Panc1 (cell line): ENCODE measurements at regions not wholly inside any gene's neighbourhood (a gene's known extent, or its start where the extent isn't known, plus 50 kb on each side); places are given as distances from the start of the nearest gene placed in this dataset.

Experiments used
- ATAC-seq: fragments of 200-7000 bp; cut with Tn5 transposase; 2 replicates; pipeline ENCODE4 v1.9.1; 2020; ENCODE audit warnings: mild to moderate bottlenecking, moderate library complexity
- BruUV-seq: library from RNA; stranded (reverse); fragments of 400-500 nt; replicated peaks from 2 replicates; lab custom pipeline; 2021; lab: Mats Ljungman, UMichigan
- CTCF ChIA-PET: fragments of 300-600 bp; sonication (Branson Sonifier 250); formaldehyde crosslinking; loops from one replicate; lab custom pipeline; 2022; ENCODE audit warnings: antibody characterized with exemption; lab: Charles Lee
- POLR2A ChIA-PET: fragments of 300-600 bp; sonication (Branson Sonifier 250); formaldehyde crosslinking; loops from one replicate; lab custom pipeline; 2022; ENCODE audit warnings: antibody characterized with exemption; lab: Charles Lee
- DNase-seq: peaks from one replicate; pipeline ENCODE4 v3.0.0-alpha.2; 2010; ENCODE audit warnings: low read depth, low spot score
- H3K27ac ChIP-seq: 2 replicates; pipeline ENCODE4 v1.5.1; 2011; ENCODE audit warnings: mild to moderate bottlenecking, low read length, inconsistent platforms
- H3K27me3 ChIP-seq: fragments of 200-500 bp; sonication (Bioruptor generic); 2 replicates; pipeline ENCODE4 v1.6.0; 2014; ENCODE audit warnings: low read length, inconsistent platforms; ENCODE audit not compliant: control insufficient read depth, insufficient read depth
- H3K36me3 ChIP-seq: fragments of 200-500 bp; sonication (Bioruptor generic); 2 replicates; pipeline ENCODE4 v1.5.1; 2014; ENCODE audit warnings: inconsistent platforms, mild to moderate bottlenecking, low read length, moderate library complexity; ENCODE audit not compliant: control insufficient read depth, insufficient read depth
- H3K4me1 ChIP-seq: 2 replicates; pipeline ENCODE4 v1.5.1; 2011; ENCODE audit warnings: inconsistent platforms, mild to moderate bottlenecking, low read length, moderate library complexity; ENCODE audit not compliant: control insufficient read depth, insufficient read depth
- H3K4me3 ChIP-seq, 2 experiments: 2 replicates each; pipeline ENCODE4 v1.5.1; 2011 to 2012; ENCODE audit warnings: low read depth in 2 of 2, low read length in 2 of 2, mild to moderate bottlenecking in 2 of 2, inconsistent platforms in 1 of 2, moderate library complexity in 1 of 2
- H3K9me3 ChIP-seq: fragments of 200-500 bp; sonication (Bioruptor generic); 2 replicates; pipeline ENCODE4 v1.5.1; 2014; ENCODE audit warnings: low read depth, mild to moderate bottlenecking, inconsistent platforms, low read length, moderate library complexity; ENCODE audit not compliant: control insufficient read depth, insufficient read depth
- POLR2AphosphoS5 ChIP-seq: IDR thresholded peaks from 2 replicates; pipeline ENCODE4 v1.6.1; 2012; ENCODE audit warnings: mild to moderate bottlenecking, low read depth, low read length, moderate library complexity
- SIN3A ChIP-seq: IDR thresholded peaks from 2 replicates; pipeline ENCODE4 v1.6.1; 2012; ENCODE audit warnings: low read depth, mild to moderate bottlenecking, low read length, moderate library complexity, borderline replicate concordance; ENCODE audit not compliant: insufficient read depth
- TCF7L2 ChIP-seq: IDR thresholded peaks from 2 replicates; pipeline ENCODE4 v1.6.1; 2011; ENCODE audit warnings: mild to moderate bottlenecking, low read depth, low read length, inconsistent platforms
- in situ Hi-C: cut with HindIII; loops from 2 replicates; pipeline ENCODE4 v1.10.0; 2016; ENCODE audit warnings: low sequenced_read_pairs, low pct_unique_long_range_greater_than_20kb
- intact Hi-C: fragments of 100-400 bp; cut with micrococcal nuclease; formaldehyde crosslinking; loops from one replicate; pipeline ENCODE4 v1.10.0; 2022; ENCODE audit not compliant: unreplicated experiment
- TF ChIP-seq, protein P1 (sequence below), 2 experiments: IDR thresholded peaks; 2 replicates each; pipeline ENCODE4 v1.6.1; 2011 to 2012; ENCODE audit warnings: low read depth in 2 of 2, control low read depth in 1 of 2, low read length in 1 of 2, mild to moderate bottlenecking in 1 of 2, moderate library complexity in 1 of 2; ENCODE audit not compliant: insufficient read depth in 1 of 2
- TF ChIP-seq, protein P2 (sequence below): fragments of 450-650 bp; IDR thresholded peaks from 2 replicates; pipeline ENCODE4 v1.5.1; 2017; ENCODE audit warnings: mild to moderate bottlenecking

DNA sequence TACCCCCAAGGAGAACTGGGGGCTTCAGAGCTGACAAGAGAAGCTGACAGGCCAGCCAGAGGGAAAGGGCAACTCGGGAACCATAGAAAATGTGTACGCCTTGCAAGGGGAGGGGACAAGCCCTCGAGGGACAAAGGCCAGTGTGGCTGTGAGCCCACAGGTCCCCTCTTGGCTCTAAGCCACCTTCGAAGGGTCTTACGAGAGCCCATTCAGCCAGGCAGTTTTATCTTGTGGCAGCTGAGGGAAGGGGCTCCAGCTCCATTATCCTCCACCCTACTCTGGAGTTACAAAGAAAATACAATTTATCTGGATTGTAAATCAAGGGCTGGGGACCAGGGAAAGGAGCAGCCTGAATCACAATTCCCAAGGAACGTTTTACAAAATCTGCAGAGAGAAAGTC, 159.5 kb upstream of the ZMIZ1 start:
- H3K4me3 ChIP-seq = no peak overlapping the region
- in situ Hi-C loops (no loop called here), intact Hi-C loops (no loop called here)
- TF ChIP-seq, protein P1, sequence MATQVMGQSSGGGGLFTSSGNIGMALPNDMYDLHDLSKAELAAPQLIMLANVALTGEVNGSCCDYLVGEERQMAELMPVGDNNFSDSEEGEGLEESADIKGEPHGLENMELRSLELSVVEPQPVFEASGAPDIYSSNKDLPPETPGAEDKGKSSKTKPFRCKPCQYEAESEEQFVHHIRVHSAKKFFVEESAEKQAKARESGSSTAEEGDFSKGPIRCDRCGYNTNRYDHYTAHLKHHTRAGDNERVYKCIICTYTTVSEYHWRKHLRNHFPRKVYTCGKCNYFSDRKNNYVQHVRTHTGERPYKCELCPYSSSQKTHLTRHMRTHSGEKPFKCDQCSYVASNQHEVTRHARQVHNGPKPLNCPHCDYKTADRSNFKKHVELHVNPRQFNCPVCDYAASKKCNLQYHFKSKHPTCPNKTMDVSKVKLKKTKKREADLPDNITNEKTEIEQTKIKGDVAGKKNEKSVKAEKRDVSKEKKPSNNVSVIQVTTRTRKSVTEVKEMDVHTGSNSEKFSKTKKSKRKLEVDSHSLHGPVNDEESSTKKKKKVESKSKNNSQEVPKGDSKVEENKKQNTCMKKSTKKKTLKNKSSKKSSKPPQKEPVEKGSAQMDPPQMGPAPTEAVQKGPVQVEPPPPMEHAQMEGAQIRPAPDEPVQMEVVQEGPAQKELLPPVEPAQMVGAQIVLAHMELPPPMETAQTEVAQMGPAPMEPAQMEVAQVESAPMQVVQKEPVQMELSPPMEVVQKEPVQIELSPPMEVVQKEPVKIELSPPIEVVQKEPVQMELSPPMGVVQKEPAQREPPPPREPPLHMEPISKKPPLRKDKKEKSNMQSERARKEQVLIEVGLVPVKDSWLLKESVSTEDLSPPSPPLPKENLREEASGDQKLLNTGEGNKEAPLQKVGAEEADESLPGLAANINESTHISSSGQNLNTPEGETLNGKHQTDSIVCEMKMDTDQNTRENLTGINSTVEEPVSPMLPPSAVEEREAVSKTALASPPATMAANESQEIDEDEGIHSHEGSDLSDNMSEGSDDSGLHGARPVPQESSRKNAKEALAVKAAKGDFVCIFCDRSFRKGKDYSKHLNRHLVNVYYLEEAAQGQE (IDR thresholded peaks at IDR 0.05; ENCODE audit: insufficient read depth in 1 of 2, low read depth in 2 of 2, low read length in 1 of 2) = no peak
- no peak for TF ChIP-seq SIN3A
- no peak for TF ChIP-seq POLR2AphosphoS5
- ATAC-seq (no peak), DNase-seq (no peak)
- ChIA-PET POLR2A (no interaction called here), CTCF (no interaction called here)
- no peaks in the 10 kb centered on the region for H3K4me1 ChIP-seq
- H3K27me3 ChIP-seq = no peaks in the 10 kb centered on the region
- H3K27ac ChIP-seq = no peak overlapping the region
- no peaks in the 10 kb centered on the region for H3K36me3 ChIP-seq
- H3K9me3 ChIP-seq = no peaks in the 10 kb centered on the region
- no TSS peak for BruUV-seq

DNA sequence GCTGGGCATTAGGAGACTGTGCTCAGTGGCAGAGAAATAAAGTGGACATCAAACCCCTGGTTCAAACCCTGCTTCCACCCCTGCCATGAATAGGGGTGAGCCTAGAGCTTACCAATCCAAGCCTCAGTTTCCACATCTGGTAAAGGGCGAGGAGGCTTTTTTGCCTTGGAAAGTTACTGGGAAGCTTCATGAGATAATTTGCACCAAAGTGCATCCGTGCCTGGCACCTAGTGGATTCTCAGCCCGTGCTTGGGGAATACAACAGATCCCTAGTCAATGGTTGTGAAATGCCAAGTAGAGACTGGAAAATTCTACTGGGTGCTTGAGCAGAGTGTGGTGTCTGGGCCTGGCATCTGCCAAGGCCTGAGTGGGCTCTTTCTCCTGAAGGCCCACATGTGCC, 158.7 kb upstream of the ZMIZ1 start:
- Histone ChIP-seq H3K27me3 (no peaks in the 10 kb centered on the region), H3K27ac (no peak overlapping the region), H3K4me1 (no peaks in the 10 kb centered on the region), H3K4me3 (no peak overlapping the region), H3K9me3 (no peaks in the 10 kb centered on the region), H3K36me3 (no peaks in the 10 kb centered on the region)
- CTCF ChIA-PET = no interaction called here
- in situ Hi-C loops (no loop called here), intact Hi-C loops (no loop called here)
- no peak for TF ChIP-seq POLR2AphosphoS5
- TF ChIP-seq, protein P1 (IDR thresholded peaks at IDR 0.05; ENCODE audit: insufficient read depth in 1 of 2, low read depth in 2 of 2, low read length in 1 of 2) = no peak
- TF ChIP-seq TCF7L2 = no peak
- no peak for TF ChIP-seq SIN3A
- TF ChIP-seq, protein P2, sequence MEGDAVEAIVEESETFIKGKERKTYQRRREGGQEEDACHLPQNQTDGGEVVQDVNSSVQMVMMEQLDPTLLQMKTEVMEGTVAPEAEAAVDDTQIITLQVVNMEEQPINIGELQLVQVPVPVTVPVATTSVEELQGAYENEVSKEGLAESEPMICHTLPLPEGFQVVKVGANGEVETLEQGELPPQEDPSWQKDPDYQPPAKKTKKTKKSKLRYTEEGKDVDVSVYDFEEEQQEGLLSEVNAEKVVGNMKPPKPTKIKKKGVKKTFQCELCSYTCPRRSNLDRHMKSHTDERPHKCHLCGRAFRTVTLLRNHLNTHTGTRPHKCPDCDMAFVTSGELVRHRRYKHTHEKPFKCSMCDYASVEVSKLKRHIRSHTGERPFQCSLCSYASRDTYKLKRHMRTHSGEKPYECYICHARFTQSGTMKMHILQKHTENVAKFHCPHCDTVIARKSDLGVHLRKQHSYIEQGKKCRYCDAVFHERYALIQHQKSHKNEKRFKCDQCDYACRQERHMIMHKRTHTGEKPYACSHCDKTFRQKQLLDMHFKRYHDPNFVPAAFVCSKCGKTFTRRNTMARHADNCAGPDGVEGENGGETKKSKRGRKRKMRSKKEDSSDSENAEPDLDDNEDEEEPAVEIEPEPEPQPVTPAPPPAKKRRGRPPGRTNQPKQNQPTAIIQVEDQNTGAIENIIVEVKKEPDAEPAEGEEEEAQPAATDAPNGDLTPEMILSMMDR = no peak
- no TSS peak for BruUV-seq
- no peak for DNase-seq
- ATAC-seq = no peak
- POLR2A ChIA-PET = no interaction called here
